ENCODE measurements at regions not wholly inside any gene's neighbourhood (a gene's known extent, or its start where the extent isn't known, plus 50 kb on each side); places are given as distances from the start of the nearest gene placed in this dataset.

GRCh38 chr18:11548396-11548795 lies 61.0 kb upstream of the SLC35G4 start:
- TF ChIP-seq POLR2A (IDR thresholded peaks at IDR 0.05; ENCODE audit: low read depth, low read length) (no peak), POLR2AphosphoS5 (IDR thresholded peaks at IDR 0.05; ENCODE audit: low read depth, low read length) (no peak), TAF1 (IDR thresholded peaks at IDR 0.05; ENCODE audit: low read depth, low read length) (no peak)

Measured in GM12891 (cell line).